ENCODE measurements at regions not wholly inside any gene's neighbourhood (a gene's known extent, or its start where the extent isn't known, plus 50 kb on each side); places are given as distances from the start of the nearest gene placed in this dataset.
A peak's percentile ranks its signal among the peaks of the same experiment; 100 is the strongest.

GRCh38 chr11:112455791-112456190 lies 195.1 kb upstream of the PLET1 start:
- DNase-seq (ENCODE audit: low spot score in 2 of 2) (no peak), FAIRE-seq (no peak)

GRCh38 chr11:112457532-112457931 lies 196.9 kb upstream of the PLET1 start:
- no peak for DNase-seq (ENCODE audit: low spot score in 2 of 2)
- peak; percentile 79 for FAIRE-seq

- DNase-seq (ENCODE audit: low spot score in 2 of 2) (no peak), FAIRE-seq (no peak)
Observed at GRCh38 chr11:112459001-112459400, 198.3 kb upstream of the PLET1 start.

- FAIRE-seq = no peak
Observed at GRCh38 chr11:112460141-112460540, 199.5 kb upstream of the PLET1 start.

GRCh38 chr11:112464949-112465348 lies 204.3 kb upstream of the PLET1 start:
- DNase-seq (ENCODE audit: low spot score in 2 of 2) (no peak), FAIRE-seq (no peak)

More at GRCh38 chr11:112460141-112460540, 199.5 kb upstream of the PLET1 start:
- no peak for DNase-seq (ENCODE audit: low spot score in 2 of 2)

GRCh38 chr11:112465433-112466024 lies 204.9 kb upstream of the PLET1 start:
- FAIRE-seq (no peak), DNase-seq (ENCODE audit: low spot score in 2 of 2) (no peak)

- FAIRE-seq = no peak
Observed at GRCh38 chr11:112467721-112468120, 207.1 kb upstream of the PLET1 start.

GRCh38 chr11:112469376-112469775 lies 208.7 kb upstream of the PLET1 start:
- FAIRE-seq (no peak), DNase-seq (ENCODE audit: low spot score in 2 of 2) (no peak)

More at GRCh38 chr11:112467721-112468120, 207.1 kb upstream of the PLET1 start:
- DNase-seq (ENCODE audit: low spot score in 2 of 2) = no peak

- DNase-seq (ENCODE audit: low spot score in 2 of 2) (no peak), FAIRE-seq (no peak)
Observed at GRCh38 chr11:112470355-112470754, 209.7 kb upstream of the PLET1 start.

GRCh38 chr11:112471731-112472130 lies 211.1 kb upstream of the PLET1 start:
- DNase-seq (ENCODE audit: low spot score in 2 of 2) = no peak
- FAIRE-seq = no peak

- FAIRE-seq = no peak
Observed at GRCh38 chr11:112477152-112477551, 216.5 kb upstream of the PLET1 start.

GRCh38 chr11:112477581-112478317 lies 217.1 kb upstream of the PLET1 start:
- FAIRE-seq (no peak), DNase-seq (ENCODE audit: low spot score in 2 of 2) (no peak)

More at GRCh38 chr11:112477152-112477551, 216.5 kb upstream of the PLET1 start:
- DNase-seq (ENCODE audit: low spot score in 2 of 2) = no peak

GRCh38 chr11:112478806-112479205 lies 218.1 kb upstream of the PLET1 start:
- no peak for FAIRE-seq
- DNase-seq (ENCODE audit: low spot score in 2 of 2) = no peak

GRCh38 chr11:112481431-112481830 lies 220.8 kb upstream of the PLET1 start:
- no peak for DNase-seq (ENCODE audit: low spot score in 2 of 2)
- no peak for FAIRE-seq

GRCh38 chr11:112481893-112482292 lies 221.2 kb upstream of the PLET1 start:
- DNase-seq (ENCODE audit: low spot score in 2 of 2) (peak in 1 of 2 donors; percentile 12), FAIRE-seq (no peak)

- FAIRE-seq (no peak), DNase-seq (ENCODE audit: low spot score in 2 of 2) (peak in 1 of 2 donors; percentile 9)
Observed at GRCh38 chr11:112485280-112485679, 224.6 kb upstream of the PLET1 start.

- DNase-seq (ENCODE audit: low spot score in 2 of 2) (no peak), FAIRE-seq (no peak)
Observed at GRCh38 chr11:112497826-112498225, 237.2 kb upstream of the PLET1 start.

GRCh38 chr11:112498701-112499100 lies 238.0 kb upstream of the PLET1 start:
- FAIRE-seq (no peak), DNase-seq (ENCODE audit: low spot score in 2 of 2) (no peak)

GRCh38 chr11:112499153-112499880 lies 238.7 kb upstream of the PLET1 start:
- no peak for FAIRE-seq

GRCh38 chr11:112499881-112500204 lies 239.2 kb upstream of the PLET1 start:
- DNase-seq (ENCODE audit: low spot score in 2 of 2) (no peak), FAIRE-seq (no peak)

More at GRCh38 chr11:112499153-112499880, 238.7 kb upstream of the PLET1 start:
- DNase-seq (ENCODE audit: low spot score in 2 of 2) = no peak

- no peak for DNase-seq (ENCODE audit: low spot score in 2 of 2)
- no peak for FAIRE-seq
Observed at GRCh38 chr11:112503410-112503809, 242.8 kb upstream of the PLET1 start.
